Thoracic aorta (tissue), 2 donors: ENCODE measurements at regions not wholly inside any gene's neighbourhood (a gene's known extent, or its start where the extent isn't known, plus 50 kb on each side); places are given as distances from the start of the nearest gene placed in this dataset.

Experiments
- ATAC-seq: fragments of 150-250 bp; one replicate; pipeline ENCODE4 v1.8.0; 2017; ENCODE audit warnings: low read depth; ENCODE audit not compliant: insufficient number of reproducible peaks, low FRiP score
- DNase-seq: peaks from one replicate; pipeline ENCODE4 v3.0.0-alpha.2; 2020; ENCODE audit warnings: low spot score
- H3K27ac ChIP-seq, 2 donors: fragments of 200-600 bp; sonication (generic); 1 replicate in 1 of 2; 2 replicates in 1 of 2; pipeline ENCODE4 v1.5.1; 2016; ENCODE audit warnings: mild to moderate bottlenecking in 2 of 2, moderate library complexity in 2 of 2
- H3K27me3 ChIP-seq: fragments of 200-600 bp; sonication (generic); replicated peaks from 2 replicates; pipeline ENCODE4 v1.6.0; 2016; ENCODE audit warnings: mild to moderate bottlenecking; ENCODE audit not compliant: insufficient read depth
- H3K36me3 ChIP-seq: fragments of 200-600 bp; sonication (generic); one replicate; pipeline ENCODE4 v1.5.1; 2016
- H3K4me1 ChIP-seq, 2 donors: fragments of 200-600 bp; sonication (generic); 1 replicate in 1 of 2; 2 replicates in 1 of 2; pipeline versions ENCODE4 v1.5.1 to v1.6.0; 2016; ENCODE audit warnings: low read depth in 2 of 2, mild to moderate bottlenecking in 1 of 2; ENCODE audit not compliant: control insufficient read depth in 1 of 2
- H3K4me3 ChIP-seq: fragments of 200-600 bp; sonication (generic); 2 replicates; pipeline ENCODE4 v1.5.1; 2016; ENCODE audit warnings: mild to moderate bottlenecking
- H3K9me3 ChIP-seq: fragments of 200-600 bp; sonication (generic); 2 replicates; pipeline ENCODE4 v1.5.1; 2016
- TF ChIP-seq, protein P1 (sequence below): fragments of 200-600 bp; sonication (generic); IDR thresholded peaks from one replicate; pipeline ENCODE4 v1.5.1; 2019; ENCODE audit warnings: antibody characterized with exemption

- Histone ChIP-seq H3K27me3 (no peaks in the 10 kb centered on the region), H3K4me1 (peaks cover 18 to 44% of the 10 kb centered on the region in 2 donors), H3K27ac (peak overlapping the region; percentile 56 to 81), H3K4me3 (no peak overlapping the region), H3K9me3 (no peaks in the 10 kb centered on the region), H3K36me3 (no peaks in the 10 kb centered on the region)
- no peak for DNase-seq
- TF ChIP-seq, protein P1, sequence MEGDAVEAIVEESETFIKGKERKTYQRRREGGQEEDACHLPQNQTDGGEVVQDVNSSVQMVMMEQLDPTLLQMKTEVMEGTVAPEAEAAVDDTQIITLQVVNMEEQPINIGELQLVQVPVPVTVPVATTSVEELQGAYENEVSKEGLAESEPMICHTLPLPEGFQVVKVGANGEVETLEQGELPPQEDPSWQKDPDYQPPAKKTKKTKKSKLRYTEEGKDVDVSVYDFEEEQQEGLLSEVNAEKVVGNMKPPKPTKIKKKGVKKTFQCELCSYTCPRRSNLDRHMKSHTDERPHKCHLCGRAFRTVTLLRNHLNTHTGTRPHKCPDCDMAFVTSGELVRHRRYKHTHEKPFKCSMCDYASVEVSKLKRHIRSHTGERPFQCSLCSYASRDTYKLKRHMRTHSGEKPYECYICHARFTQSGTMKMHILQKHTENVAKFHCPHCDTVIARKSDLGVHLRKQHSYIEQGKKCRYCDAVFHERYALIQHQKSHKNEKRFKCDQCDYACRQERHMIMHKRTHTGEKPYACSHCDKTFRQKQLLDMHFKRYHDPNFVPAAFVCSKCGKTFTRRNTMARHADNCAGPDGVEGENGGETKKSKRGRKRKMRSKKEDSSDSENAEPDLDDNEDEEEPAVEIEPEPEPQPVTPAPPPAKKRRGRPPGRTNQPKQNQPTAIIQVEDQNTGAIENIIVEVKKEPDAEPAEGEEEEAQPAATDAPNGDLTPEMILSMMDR = no peak
- ATAC-seq = no peak
Measured at GRCh38 chr13:106372199-106373155, 163.0 kb downstream of the EFNB2 start.

- peaks cover 18 to 45% of the 10 kb centered on the region in 2 donors for H3K4me1 ChIP-seq
- no peak overlapping the region for H3K4me3 ChIP-seq
- no peaks in the 10 kb centered on the region for H3K9me3 ChIP-seq
- no peak for DNase-seq
- TF ChIP-seq, protein P1 = no peak
- ATAC-seq = no peak
- H3K27me3 ChIP-seq = no peaks in the 10 kb centered on the region
- no peak overlapping the region for H3K27ac ChIP-seq
- H3K36me3 ChIP-seq = no peaks in the 10 kb centered on the region
Measured at GRCh38 chr13:106371024-106371423, 164.4 kb downstream of the EFNB2 start.

DNA sequence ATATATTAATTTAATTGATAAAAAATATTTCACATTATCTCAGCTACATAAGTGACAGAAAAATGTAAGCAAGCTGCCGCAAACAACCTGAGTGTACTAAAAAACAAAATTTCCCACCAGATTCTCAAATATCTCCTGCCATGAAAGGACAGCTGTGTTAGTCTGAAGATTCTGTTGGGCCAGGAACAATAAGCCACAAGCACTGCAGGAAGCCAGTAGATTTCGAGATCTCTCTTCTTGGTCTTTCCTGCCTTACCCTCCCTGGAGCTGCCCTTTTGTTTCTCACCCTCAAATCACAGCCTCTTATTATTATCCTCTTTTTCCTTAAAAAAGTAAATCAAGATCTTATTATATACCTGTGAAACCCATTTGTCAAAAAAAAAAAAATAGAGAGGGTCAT is 165.6 kb downstream of the EFNB2 start:
- Histone ChIP-seq H3K27me3 (no peaks in the 10 kb centered on the region), H3K36me3 (no peaks in the 10 kb centered on the region), H3K9me3 (no peaks in the 10 kb centered on the region), H3K4me3 (no peak overlapping the region), H3K27ac (no peak overlapping the region), H3K4me1 (peaks cover 18 to 43% of the 10 kb centered on the region in 2 donors)
- DNase-seq (no peak), ATAC-seq (no peak)
- TF ChIP-seq, protein P1 = no peak

GRCh38 chr13:106369091-106369490 is 166.4 kb downstream of the EFNB2 start:
- ATAC-seq = no peak
- H3K9me3 ChIP-seq = no peaks in the 10 kb centered on the region
- no peak for DNase-seq

GRCh38 chr13:106367361-106367971 is 168.0 kb downstream of the EFNB2 start:
- Histone ChIP-seq H3K27ac (no peak overlapping the region), H3K27me3 (no peaks in the 10 kb centered on the region), H3K9me3 (no peaks in the 10 kb centered on the region), H3K4me3 (no peak overlapping the region), H3K36me3 (no peaks in the 10 kb centered on the region), H3K4me1 (peaks cover 0 to 20% of the 10 kb centered on the region in 2 donors)
- TF ChIP-seq, protein P1 = no peak
- no peak for ATAC-seq
- no peak for DNase-seq

More at GRCh38 chr13:106369091-106369490, 166.4 kb downstream of the EFNB2 start:
- Histone ChIP-seq H3K4me3 (no peak overlapping the region), H3K4me1 (peaks cover 15 to 35% of the 10 kb centered on the region in 2 donors), H3K36me3 (no peaks in the 10 kb centered on the region), H3K27me3 (no peaks in the 10 kb centered on the region), H3K27ac (no peak overlapping the region)
- TF ChIP-seq, protein P1 = no peak
